Activated naive CD8-positive, alpha-beta T cell treated with anti-CD3 and anti-CD28 coated beads, Interleukin-2, amount 50 U/mL, for 24 hours (primary cell): ENCODE measurements at regions not wholly inside any gene's neighbourhood (a gene's known extent, or its start where the extent isn't known, plus 50 kb on each side); places are given as distances from the start of the nearest gene placed in this dataset.

Experiments
- ATAC-seq: fragments of 150-1000 bp; cut with Tn5 transposase; one replicate; pipeline ENCODE4 v1.10.0; 2021
- DNase-seq: peaks from one replicate; pipeline ENCODE4 v3.0.0; 2021
- H3K27ac Mint-ChIP-seq: one replicate; pipeline ENCODE4 v1.8.0; 2021; ENCODE audit warnings: mild to moderate bottlenecking, mixed read lengths
- H3K27me3 Mint-ChIP-seq: one replicate; pipeline ENCODE4 v1.8.0; 2021; ENCODE audit warnings: mixed read lengths
- H3K36me3 Mint-ChIP-seq: one replicate; pipeline ENCODE4 v1.8.0; 2021; ENCODE audit warnings: low read depth, mixed read lengths
- H3K4me1 Mint-ChIP-seq: one replicate; pipeline ENCODE4 v1.8.0; 2021; ENCODE audit warnings: mixed read lengths
- H3K4me3 Mint-ChIP-seq: one replicate; pipeline ENCODE4 v1.8.0; 2021; ENCODE audit warnings: mild to moderate bottlenecking, moderate library complexity, mixed read lengths
- H3K9me3 Mint-ChIP-seq: one replicate; pipeline ENCODE4 v1.8.0; 2021; ENCODE audit warnings: mixed read lengths

GRCh38 chr20:39458452-39458851 is 496.3 kb downstream of the DHX35 start:
- H3K27me3 Mint-ChIP-seq: no peaks in the 10 kb centered on the region
- H3K4me3 Mint-ChIP-seq: no peak overlapping the region
- ATAC-seq: no peak

GRCh38 chr20:39453890-39454289 is 491.7 kb downstream of the DHX35 start:
- DNase-seq (no peak), ATAC-seq (no peak)
- no peaks in the 10 kb centered on the region for H3K36me3 Mint-ChIP-seq
- no peak overlapping the region for H3K4me3 Mint-ChIP-seq
- no peak overlapping the region for H3K27ac Mint-ChIP-seq
- no peaks in the 10 kb centered on the region for H3K9me3 Mint-ChIP-seq
- H3K4me1 Mint-ChIP-seq: no peaks in the 10 kb centered on the region
- H3K27me3 Mint-ChIP-seq: no peaks in the 10 kb centered on the region

More at GRCh38 chr20:39458452-39458851, 496.3 kb downstream of the DHX35 start:
- DNase-seq: no peak
- no peaks in the 10 kb centered on the region for H3K9me3 Mint-ChIP-seq
- H3K4me1 Mint-ChIP-seq: no peaks in the 10 kb centered on the region
- no peaks in the 10 kb centered on the region for H3K36me3 Mint-ChIP-seq
- no peak overlapping the region for H3K27ac Mint-ChIP-seq

GRCh38 chr20:39452583-39453340 is 490.6 kb downstream of the DHX35 start:
- no peaks in the 10 kb centered on the region for H3K4me1 Mint-ChIP-seq
- no peaks in the 10 kb centered on the region for H3K9me3 Mint-ChIP-seq
- H3K27me3 Mint-ChIP-seq: no peaks in the 10 kb centered on the region
- DNase-seq: no peak
- no peak for ATAC-seq
- H3K4me3 Mint-ChIP-seq: no peak overlapping the region
- no peak overlapping the region for H3K27ac Mint-ChIP-seq
- no peaks in the 10 kb centered on the region for H3K36me3 Mint-ChIP-seq

- Mint-ChIP-seq H3K27me3 (peaks cover 2% of the 10 kb centered on the region), H3K4me3 (no peak overlapping the region), H3K4me1 (no peaks in the 10 kb centered on the region), H3K27ac (no peak overlapping the region), H3K36me3 (no peaks in the 10 kb centered on the region), H3K9me3 (no peaks in the 10 kb centered on the region)
- ATAC-seq (no peak), DNase-seq (no peak)
Observed at GRCh38 chr20:39451386-39451785, 489.2 kb downstream of the DHX35 start.

GRCh38 chr20:39446397-39446796 is 484.3 kb downstream of the DHX35 start:
- Mint-ChIP-seq H3K36me3 (no peaks in the 10 kb centered on the region), H3K9me3 (no peaks in the 10 kb centered on the region), H3K4me3 (no peak overlapping the region), H3K27ac (no peak overlapping the region), H3K4me1 (no peaks in the 10 kb centered on the region), H3K27me3 (peaks cover 2% of the 10 kb centered on the region)
- DNase-seq (no peak), ATAC-seq (no peak)

GRCh38 chr20:39445095-39445494 is 483.0 kb downstream of the DHX35 start:
- H3K9me3 Mint-ChIP-seq: no peaks in the 10 kb centered on the region
- no peaks in the 10 kb centered on the region for H3K36me3 Mint-ChIP-seq
- no peaks in the 10 kb centered on the region for H3K4me1 Mint-ChIP-seq
- H3K4me3 Mint-ChIP-seq: no peak overlapping the region
- ATAC-seq (no peak), DNase-seq (no peak)
- no peak overlapping the region for H3K27ac Mint-ChIP-seq
- H3K27me3 Mint-ChIP-seq: peaks cover 2% of the 10 kb centered on the region

- Mint-ChIP-seq H3K4me3 (no peak overlapping the region), H3K27ac (no peak overlapping the region), H3K36me3 (no peaks in the 10 kb centered on the region), H3K4me1 (no peaks in the 10 kb centered on the region), H3K9me3 (peaks cover 4% of the 10 kb centered on the region), H3K27me3 (no peaks in the 10 kb centered on the region)
- ATAC-seq (no peak), DNase-seq (no peak)
Observed at GRCh38 chr20:39433466-39433865, 471.3 kb downstream of the DHX35 start.

- no peak overlapping the region for H3K27ac Mint-ChIP-seq
Observed at GRCh38 chr20:39431091-39431880, 469.1 kb downstream of the DHX35 start.

GRCh38 chr20:39429726-39430125 is 467.6 kb downstream of the DHX35 start:
- ATAC-seq (no peak), DNase-seq (no peak)
- no peak overlapping the region for H3K27ac Mint-ChIP-seq
- H3K27me3 Mint-ChIP-seq: no peaks in the 10 kb centered on the region
- no peaks in the 10 kb centered on the region for H3K4me1 Mint-ChIP-seq
- H3K36me3 Mint-ChIP-seq: no peaks in the 10 kb centered on the region
- no peak overlapping the region for H3K4me3 Mint-ChIP-seq
- H3K9me3 Mint-ChIP-seq: peaks cover 4% of the 10 kb centered on the region

More at GRCh38 chr20:39431091-39431880, 469.1 kb downstream of the DHX35 start:
- no peak for ATAC-seq
- H3K36me3 Mint-ChIP-seq: no peaks in the 10 kb centered on the region
- no peaks in the 10 kb centered on the region for H3K27me3 Mint-ChIP-seq
- no peak for DNase-seq
- H3K4me3 Mint-ChIP-seq: no peak overlapping the region
- H3K9me3 Mint-ChIP-seq: peaks cover 4% of the 10 kb centered on the region
- no peaks in the 10 kb centered on the region for H3K4me1 Mint-ChIP-seq

- no peaks in the 10 kb centered on the region for H3K27me3 Mint-ChIP-seq
- no peaks in the 10 kb centered on the region for H3K9me3 Mint-ChIP-seq
- ATAC-seq: no peak
- H3K27ac Mint-ChIP-seq: no peak overlapping the region
- no peak for DNase-seq
- H3K36me3 Mint-ChIP-seq: no peaks in the 10 kb centered on the region
- no peak overlapping the region for H3K4me3 Mint-ChIP-seq
- H3K4me1 Mint-ChIP-seq: no peaks in the 10 kb centered on the region
Observed at GRCh38 chr20:39424962-39425678, 463.0 kb downstream of the DHX35 start.

GRCh38 chr20:39421571-39422105 is 459.5 kb downstream of the DHX35 start:
- Mint-ChIP-seq H3K4me1 (no peaks in the 10 kb centered on the region), H3K36me3 (no peaks in the 10 kb centered on the region), H3K27me3 (no peaks in the 10 kb centered on the region), H3K4me3 (no peak overlapping the region), H3K9me3 (no peaks in the 10 kb centered on the region), H3K27ac (no peak overlapping the region)
- DNase-seq: no peak
- ATAC-seq: no peak

- no peaks in the 10 kb centered on the region for H3K9me3 Mint-ChIP-seq
- H3K27me3 Mint-ChIP-seq: no peaks in the 10 kb centered on the region
- DNase-seq: no peak
- H3K4me3 Mint-ChIP-seq: no peak overlapping the region
- no peaks in the 10 kb centered on the region for H3K36me3 Mint-ChIP-seq
- H3K27ac Mint-ChIP-seq: no peak overlapping the region
- no peaks in the 10 kb centered on the region for H3K4me1 Mint-ChIP-seq
- ATAC-seq: no peak
Observed at GRCh38 chr20:39412091-39412490, 449.9 kb downstream of the DHX35 start.

- ATAC-seq: no peak
- Mint-ChIP-seq H3K9me3 (no peaks in the 10 kb centered on the region), H3K4me1 (no peaks in the 10 kb centered on the region), H3K27ac (no peak overlapping the region), H3K4me3 (no peak overlapping the region), H3K27me3 (peaks cover 5% of the 10 kb centered on the region), H3K36me3 (no peaks in the 10 kb centered on the region)
- no peak for DNase-seq
Observed at GRCh38 chr20:39399463-39399862, 437.3 kb downstream of the DHX35 start.

GRCh38 chr20:39398656-39399055 is 436.5 kb downstream of the DHX35 start:
- ATAC-seq (no peak), DNase-seq (no peak)
- Mint-ChIP-seq H3K27ac (no peak overlapping the region), H3K4me3 (no peak overlapping the region), H3K36me3 (no peaks in the 10 kb centered on the region), H3K9me3 (no peaks in the 10 kb centered on the region), H3K4me1 (no peaks in the 10 kb centered on the region), H3K27me3 (peaks cover 5% of the 10 kb centered on the region)
